Neural crest cell (in vitro differentiated cells): ENCODE measurements at regions not wholly inside any gene's neighbourhood (a gene's known extent, or its start where the extent isn't known, plus 50 kb on each side); places are given as distances from the start of the nearest gene placed in this dataset.

Experiments
- DNase-seq: peaks from one replicate; pipeline ENCODE4 v3.0.0; 2021; ENCODE audit warnings: low read depth, mixed read lengths, low spot score
- H3K27ac Mint-ChIP-seq: one replicate; pipeline ENCODE4 v1.8.0; 2021; ENCODE audit warnings: mild to moderate bottlenecking, mixed read lengths; ENCODE audit not compliant: unreplicated experiment
- H3K27me3 Mint-ChIP-seq: 2 replicates; pipeline ENCODE4 v1.8.0; 2021; ENCODE audit warnings: low read depth, mild to moderate bottlenecking, mixed read lengths
- H3K36me3 Mint-ChIP-seq: 2 replicates; pipeline ENCODE4 v1.8.0; 2021; ENCODE audit warnings: low read depth, mild to moderate bottlenecking, mixed read lengths
- H3K4me1 Mint-ChIP-seq: 2 replicates; pipeline ENCODE4 v1.8.0; 2021; ENCODE audit warnings: mixed read lengths
- H3K4me3 Mint-ChIP-seq: one replicate; pipeline ENCODE4 v1.8.0; 2021; ENCODE audit warnings: mild to moderate bottlenecking, mixed read lengths
- H3K9me3 Mint-ChIP-seq: 2 replicates; pipeline ENCODE4 v1.8.0; 2021; ENCODE audit warnings: mixed read lengths
- TF ChIP-seq, protein P1 (sequence below): fragments of 200-600 bp; sonication (generic); conservative IDR thresholded peaks from 2 replicates; pipeline ENCODE4 v1.5.0; 2021; ENCODE audit warnings: antibody characterized with exemption, mild to moderate bottlenecking

DNA sequence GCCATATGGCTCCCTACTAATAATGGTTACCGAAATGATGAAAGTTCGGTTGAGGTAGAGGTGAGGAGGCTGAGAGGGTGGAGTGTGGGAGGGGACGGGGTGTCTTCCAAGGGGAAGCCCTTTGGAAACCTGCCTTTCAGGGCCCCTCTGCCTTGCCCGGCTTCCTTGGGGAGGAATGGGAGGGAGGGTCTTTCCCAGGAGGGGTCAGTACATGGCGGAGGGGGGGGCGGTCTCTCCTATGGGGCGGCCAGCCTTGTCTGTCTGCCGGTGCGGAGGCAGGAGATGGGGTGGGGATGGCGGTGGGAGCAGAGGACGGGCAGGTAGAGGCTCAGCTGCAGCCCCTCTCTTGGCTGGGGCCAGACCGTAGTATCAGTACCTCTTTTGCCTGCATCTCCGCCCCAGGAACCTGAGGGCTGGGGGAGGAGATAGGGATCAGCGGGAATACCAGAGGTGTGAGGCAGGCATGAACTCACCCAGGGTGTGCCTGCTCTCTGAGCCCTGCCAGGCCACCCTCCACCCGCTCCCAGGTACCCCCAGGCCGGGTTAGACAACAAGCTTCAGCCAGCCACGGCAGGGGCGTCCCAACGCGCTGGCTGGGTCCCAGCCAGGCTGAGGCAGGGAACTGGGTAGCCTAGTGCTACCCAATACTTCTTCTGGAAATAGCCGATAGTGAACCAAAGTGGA, 79.4 kb upstream of the POU3F1 start:
- Mint-ChIP-seq H3K4me3 (no peak overlapping the region), H3K27me3 (no peaks in the 10 kb centered on the region), H3K27ac (peak overlapping the region; percentile 2), H3K36me3 (no peaks in the 10 kb centered on the region), H3K9me3 (no peaks in the 10 kb centered on the region), H3K4me1 (peaks cover 29% of the 10 kb centered on the region)
- DNase-seq = no peak
- TF ChIP-seq, protein P1, sequence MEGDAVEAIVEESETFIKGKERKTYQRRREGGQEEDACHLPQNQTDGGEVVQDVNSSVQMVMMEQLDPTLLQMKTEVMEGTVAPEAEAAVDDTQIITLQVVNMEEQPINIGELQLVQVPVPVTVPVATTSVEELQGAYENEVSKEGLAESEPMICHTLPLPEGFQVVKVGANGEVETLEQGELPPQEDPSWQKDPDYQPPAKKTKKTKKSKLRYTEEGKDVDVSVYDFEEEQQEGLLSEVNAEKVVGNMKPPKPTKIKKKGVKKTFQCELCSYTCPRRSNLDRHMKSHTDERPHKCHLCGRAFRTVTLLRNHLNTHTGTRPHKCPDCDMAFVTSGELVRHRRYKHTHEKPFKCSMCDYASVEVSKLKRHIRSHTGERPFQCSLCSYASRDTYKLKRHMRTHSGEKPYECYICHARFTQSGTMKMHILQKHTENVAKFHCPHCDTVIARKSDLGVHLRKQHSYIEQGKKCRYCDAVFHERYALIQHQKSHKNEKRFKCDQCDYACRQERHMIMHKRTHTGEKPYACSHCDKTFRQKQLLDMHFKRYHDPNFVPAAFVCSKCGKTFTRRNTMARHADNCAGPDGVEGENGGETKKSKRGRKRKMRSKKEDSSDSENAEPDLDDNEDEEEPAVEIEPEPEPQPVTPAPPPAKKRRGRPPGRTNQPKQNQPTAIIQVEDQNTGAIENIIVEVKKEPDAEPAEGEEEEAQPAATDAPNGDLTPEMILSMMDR = no peak

DNA sequence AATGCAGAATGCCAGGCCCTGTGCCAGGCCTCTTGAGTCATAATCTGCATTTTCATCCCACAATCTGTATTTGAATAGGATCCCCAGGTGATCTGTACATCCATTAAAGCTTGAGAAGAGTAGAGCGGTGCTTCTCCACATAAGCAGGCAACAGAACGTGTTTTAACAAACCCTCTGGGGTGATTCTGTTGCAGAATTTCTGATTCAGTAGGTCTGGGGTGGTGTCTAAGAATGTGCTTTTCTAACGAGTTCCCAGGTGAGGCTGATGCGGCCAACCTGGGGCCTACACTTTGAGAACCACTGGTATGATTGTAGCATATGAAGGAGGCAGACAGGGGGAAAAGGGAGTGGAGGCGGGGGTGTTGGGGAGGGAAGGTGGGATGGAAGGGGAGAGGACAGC, 78.4 kb upstream of the POU3F1 start:
- no peak overlapping the region for H3K4me3 Mint-ChIP-seq
- no peaks in the 10 kb centered on the region for H3K36me3 Mint-ChIP-seq
- no peaks in the 10 kb centered on the region for H3K9me3 Mint-ChIP-seq
- TF ChIP-seq, protein P1 = no peak
- DNase-seq = no peak
- no peaks in the 10 kb centered on the region for H3K27me3 Mint-ChIP-seq
- peaks cover 26% of the 10 kb centered on the region for H3K4me1 Mint-ChIP-seq
- no peak overlapping the region for H3K27ac Mint-ChIP-seq

DNA sequence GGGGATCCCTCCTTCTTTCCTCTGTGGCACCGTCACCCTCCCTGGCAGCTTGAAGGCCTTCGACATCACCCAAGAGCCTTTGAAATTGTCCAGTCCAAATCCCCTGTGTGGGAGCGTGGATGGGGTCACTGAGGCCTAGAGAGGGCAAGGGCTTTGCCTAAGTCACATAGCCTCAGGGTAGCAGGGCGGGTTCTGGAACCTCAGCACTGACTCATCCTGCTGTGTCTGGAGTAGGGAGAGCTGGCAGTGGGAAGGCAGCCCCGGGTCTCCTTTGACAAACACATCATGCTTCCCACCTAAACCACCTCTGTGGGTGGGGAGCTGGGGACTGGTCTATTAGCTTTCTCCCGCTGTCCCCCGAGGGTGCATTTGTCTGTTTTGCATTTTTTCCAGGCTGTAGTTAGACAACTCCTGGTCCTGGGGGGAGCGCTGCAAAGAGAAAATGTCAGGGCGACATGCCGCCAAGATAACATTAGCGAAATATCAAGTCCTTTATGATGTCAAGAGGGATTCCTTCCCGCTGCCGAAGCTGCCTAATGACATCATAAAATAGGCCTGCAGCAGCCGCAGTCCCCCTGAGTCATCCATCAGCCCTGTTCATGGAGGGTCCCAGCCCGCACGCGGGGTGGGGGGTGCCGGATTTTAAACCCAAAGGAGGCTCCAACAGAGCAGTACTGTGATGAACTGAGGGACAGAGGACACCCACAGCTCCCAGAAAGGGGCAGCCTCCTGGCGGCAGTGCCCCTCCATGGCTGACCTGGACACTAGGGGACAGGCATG, 77.0 kb upstream of the POU3F1 start:
- Mint-ChIP-seq H3K4me1 (peaks cover 32% of the 10 kb centered on the region), H3K27ac (peak overlapping the region; percentile 50), H3K27me3 (no peaks in the 10 kb centered on the region), H3K9me3 (no peaks in the 10 kb centered on the region), H3K4me3 (no peak overlapping the region), H3K36me3 (no peaks in the 10 kb centered on the region)
- DNase-seq = no peak
- TF ChIP-seq, protein P1 = no peak

DNA sequence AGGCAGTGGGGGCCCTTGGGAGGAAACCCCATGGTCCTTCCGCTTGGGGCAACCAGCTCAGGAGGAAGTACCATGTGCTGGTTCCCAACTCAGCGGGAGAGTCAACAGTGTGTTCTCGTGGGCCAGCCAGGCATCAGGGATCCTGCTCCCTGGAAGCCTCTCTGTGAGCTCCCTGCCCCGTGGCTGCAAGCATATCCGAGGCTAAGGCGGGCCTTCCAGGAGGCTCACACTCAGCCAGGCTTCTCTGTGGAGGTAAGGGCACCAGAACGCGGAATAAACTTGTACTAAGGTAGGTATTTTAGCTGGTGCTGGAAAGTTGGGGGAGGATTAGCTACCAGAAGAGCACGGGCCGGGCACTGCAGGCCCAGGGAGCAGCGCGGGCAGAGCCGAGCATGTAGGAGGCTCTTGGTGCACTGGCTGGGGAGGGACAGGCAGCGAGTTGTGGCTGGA, 74.7 kb upstream of the POU3F1 start:
- TF ChIP-seq, protein P1 = no peak
- DNase-seq = no peak
- Mint-ChIP-seq H3K9me3 (no peaks in the 10 kb centered on the region), H3K4me1 (peaks cover 19% of the 10 kb centered on the region), H3K4me3 (no peak overlapping the region), H3K36me3 (no peaks in the 10 kb centered on the region), H3K27me3 (no peaks in the 10 kb centered on the region), H3K27ac (no peak overlapping the region)

DNA sequence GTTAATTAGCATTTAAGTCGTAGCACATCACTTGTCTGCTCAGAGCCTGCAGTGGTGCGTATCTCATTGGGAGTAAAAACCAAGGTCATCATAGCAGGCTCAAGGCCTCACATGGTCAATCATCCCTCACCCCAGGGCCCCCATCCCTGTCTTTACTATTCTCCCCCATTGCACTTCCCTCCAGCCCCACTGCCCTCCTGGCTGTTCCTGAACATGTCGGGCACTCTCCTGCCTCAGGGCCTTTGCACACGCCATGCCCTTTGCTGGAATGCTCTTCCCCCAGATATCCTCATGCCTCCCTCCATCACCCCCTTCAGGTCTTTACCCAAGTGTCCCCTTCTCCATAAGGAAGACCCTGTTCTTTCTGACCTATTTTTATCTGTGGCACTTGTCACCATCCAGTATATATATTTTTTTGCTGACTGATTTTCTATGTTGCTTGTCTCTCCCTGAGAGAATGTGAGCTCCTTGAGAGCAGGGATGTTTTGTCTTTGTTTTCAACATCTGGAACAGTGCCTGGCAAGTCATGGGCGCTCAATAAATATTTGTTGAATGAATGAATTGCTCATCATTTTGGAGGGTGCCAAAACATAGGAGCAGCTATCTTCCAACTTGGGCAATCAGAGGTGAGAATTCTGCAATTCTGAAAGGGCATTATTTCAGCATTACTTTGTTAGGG, 74.1 kb upstream of the POU3F1 start:
- Mint-ChIP-seq H3K4me3 (no peak overlapping the region), H3K27ac (no peak overlapping the region)

More for the DNA sequence above, 74.1 kb upstream of the POU3F1 start:
- H3K27me3 Mint-ChIP-seq = no peaks in the 10 kb centered on the region
- H3K36me3 Mint-ChIP-seq = no peaks in the 10 kb centered on the region
- H3K9me3 Mint-ChIP-seq = no peaks in the 10 kb centered on the region
- TF ChIP-seq, protein P1 = no peak
- H3K4me1 Mint-ChIP-seq = peaks cover 19% of the 10 kb centered on the region
- DNase-seq = no peak
